H1 (cell line): ENCODE measurements at regions not wholly inside any gene's neighbourhood (a gene's known extent, or its start where the extent isn't known, plus 50 kb on each side); places are given as distances from the start of the nearest gene placed in this dataset.

Source experiments
- ASH2L ChIP-seq: fragments of 200-600, 300-600 bp; sonication (generic); IDR thresholded peaks from one replicate; pipeline ENCODE4 v1.7.1; 2017; ENCODE audit warnings: low read length
- CHD7 ChIP-seq: fragments of 300-600 bp; sonication (generic); IDR thresholded peaks from 2 replicates; pipeline ENCODE4 v1.7.1; 2012; ENCODE audit warnings: low read length, moderate library complexity, mild to moderate bottlenecking, inconsistent platforms; ENCODE audit not compliant: insufficient replicate concordance
- CREB1 ChIP-seq: IDR thresholded peaks from 2 replicates; pipeline ENCODE4 v1.6.1; 2012; ENCODE audit warnings: inconsistent platforms
- EGR1 ChIP-seq: IDR thresholded peaks from 2 replicates; pipeline ENCODE4 v1.6.1; 2011; ENCODE audit warnings: low read depth, low read length, borderline replicate concordance
- FOSL1 ChIP-seq: IDR thresholded peaks from 2 replicates; pipeline ENCODE4 v1.6.1; 2011; ENCODE audit warnings: mild to moderate bottlenecking, low read depth, low read length, moderate library complexity; ENCODE audit not compliant: insufficient read depth
- HDAC6 ChIP-seq: IDR thresholded peaks from one replicate; pipeline ENCODE4 v1.7.1; 2012; ENCODE audit warnings: low read depth, mild to moderate bottlenecking, inconsistent platforms, low read length, moderate library complexity
- JUND ChIP-seq: IDR thresholded peaks from 2 replicates; pipeline ENCODE4 v1.6.1; 2011; ENCODE audit warnings: mild to moderate bottlenecking, improper control_type of control experiment, low read length
- MAFK ChIP-seq: IDR thresholded peaks from 2 replicates; pipeline ENCODE4 v1.6.1; 2012; ENCODE audit warnings: low read depth, mild to moderate bottlenecking, improper control_type of control experiment, low read length
- NRF1 ChIP-seq: IDR thresholded peaks from 2 replicates; pipeline ENCODE4 v1.6.1; 2011; ENCODE audit warnings: mild to moderate bottlenecking, low read depth, low read length, improper control_type of control experiment
- POU5F1 ChIP-seq: IDR thresholded peaks from 2 replicates; pipeline ENCODE4 v1.6.1; 2011; ENCODE audit warnings: low read depth, mild to moderate bottlenecking, low read length, moderate library complexity
- RAD21 ChIP-seq, 2 experiments: IDR thresholded peaks in 1 of 2; conservative IDR thresholded peaks in 1 of 2; 2 replicates each; pipeline ENCODE4 v1.6.1; 2011; ENCODE audit warnings: low read depth in 2 of 2, low read length in 2 of 2, improper control_type of control experiment in 1 of 2, inconsistent platforms in 1 of 2, mild to moderate bottlenecking in 1 of 2, moderate library complexity in 1 of 2
- RFX5 ChIP-seq: IDR thresholded peaks from 2 replicates; pipeline ENCODE4 v1.6.1; 2011; ENCODE audit warnings: low read depth, low read length, improper control_type of control experiment, borderline replicate concordance
- SUZ12 ChIP-seq: fragments of 200-600 bp; sonication (generic); IDR thresholded peaks from 2 replicates; pipeline ENCODE4 v1.6.1; 2012; ENCODE audit warnings: mild to moderate bottlenecking, inconsistent platforms, low read length, moderate library complexity, mixed read lengths
- TEAD4 ChIP-seq: IDR thresholded peaks from 2 replicates; pipeline ENCODE4 v1.6.1; 2012; ENCODE audit warnings: low read depth, low read length, inconsistent platforms, mixed read lengths

GRCh38 chr13:108104736-108105135, 110.6 kb downstream of the LIG4 start (continued):
- no peak for TF ChIP-seq CHD7
- no peak for TF ChIP-seq RFX5
- TF ChIP-seq NRF1 = no peak
- TF ChIP-seq SUZ12 = no peak
- TF ChIP-seq EGR1 = no peak
- TF ChIP-seq ASH2L = no peak
- no peak for TF ChIP-seq HDAC6
- TF ChIP-seq CREB1 = no peak
- TF ChIP-seq MAFK = no peak
- no peak for TF ChIP-seq JUND
- no peak for TF ChIP-seq TEAD4
- TF ChIP-seq POU5F1 = no peak
- no peak for TF ChIP-seq RAD21 (IDR thresholded peaks at IDR 0.05 in 1 of 2, conservative IDR thresholded peaks at IDR 0.05 in 1 of 2; ENCODE audit: low read depth in 2 of 2, low read length in 2 of 2)
- no peak for TF ChIP-seq FOSL1
